Activated CD4-positive, CD25-positive, alpha-beta regulatory T cell treated with anti-CD3 and anti-CD28 coated beads, Interleukin-2, amount 50 U/mL, for 16 hours (primary cell): ENCODE measurements at regions not wholly inside any gene's neighbourhood (a gene's known extent, or its start where the extent isn't known, plus 50 kb on each side); places are given as distances from the start of the nearest gene placed in this dataset.

ENCODE experiments used
- DNase-seq: peaks from one replicate; pipeline ENCODE4 v3.0.0-alpha.2; 2020; ENCODE audit warnings: low read depth, low spot score

- no peak for DNase-seq
Measured at GRCh38 chr5:2696156-2696807, 55.2 kb downstream of the IRX2 start.

GRCh38 chr5:2695200-2695891 lies 56.1 kb downstream of the IRX2 start:
- DNase-seq, result no peak

- DNase-seq, result no peak
Measured at GRCh38 chr5:2691530-2691929, 59.9 kb downstream of the IRX2 start.

- no peak for DNase-seq
Measured at GRCh38 chr5:2690293-2690692, 61.2 kb downstream of the IRX2 start.

- DNase-seq, result no peak
Measured at GRCh38 chr5:2688586-2688985, 62.9 kb downstream of the IRX2 start.

- no peak for DNase-seq
Measured at GRCh38 chr5:2687746-2688145, 63.7 kb downstream of the IRX2 start.

GRCh38 chr5:2686321-2687124 lies 65.0 kb downstream of the IRX2 start:
- no peak for DNase-seq

GRCh38 chr5:2685651-2686272 lies 65.7 kb downstream of the IRX2 start:
- no peak for DNase-seq

GRCh38 chr5:2684606-2685005 lies 66.9 kb downstream of the IRX2 start:
- DNase-seq, result no peak

GRCh38 chr5:2683720-2684119 lies 67.8 kb downstream of the IRX2 start:
- DNase-seq, result no peak

- DNase-seq, result no peak
Measured at GRCh38 chr5:2681476-2681875, 70.0 kb downstream of the IRX2 start.

GRCh38 chr5:2680979-2681378 lies 70.5 kb downstream of the IRX2 start:
- no peak for DNase-seq

- no peak for DNase-seq
Measured at GRCh38 chr5:2677689-2678088, 73.8 kb downstream of the IRX2 start.

- DNase-seq, result no peak
Measured at GRCh38 chr5:2675548-2675947, 75.9 kb downstream of the IRX2 start.

- DNase-seq, result no peak
Measured at GRCh38 chr5:2674456-2674855, 77.0 kb downstream of the IRX2 start.

- DNase-seq, result no peak
Measured at GRCh38 chr5:2670940-2671339, 80.5 kb downstream of the IRX2 start.

GRCh38 chr5:2669913-2670312 lies 81.6 kb downstream of the IRX2 start:
- no peak for DNase-seq

GRCh38 chr5:2669259-2669658 lies 82.2 kb downstream of the IRX2 start:
- DNase-seq, result no peak

GRCh38 chr5:2666081-2666480 lies 85.4 kb downstream of the IRX2 start:
- DNase-seq, result no peak

GRCh38 chr5:2663489-2663888 lies 88.0 kb downstream of the IRX2 start:
- DNase-seq, result no peak

- DNase-seq, result no peak
Measured at GRCh38 chr5:2660315-2660714, 91.2 kb downstream of the IRX2 start.

- no peak for DNase-seq
Measured at GRCh38 chr5:2658881-2659470, 92.5 kb downstream of the IRX2 start.
